ENCODE measurements at regions not wholly inside any gene's neighbourhood (a gene's known extent, or its start where the extent isn't known, plus 50 kb on each side); places are given as distances from the start of the nearest gene placed in this dataset.

DNA sequence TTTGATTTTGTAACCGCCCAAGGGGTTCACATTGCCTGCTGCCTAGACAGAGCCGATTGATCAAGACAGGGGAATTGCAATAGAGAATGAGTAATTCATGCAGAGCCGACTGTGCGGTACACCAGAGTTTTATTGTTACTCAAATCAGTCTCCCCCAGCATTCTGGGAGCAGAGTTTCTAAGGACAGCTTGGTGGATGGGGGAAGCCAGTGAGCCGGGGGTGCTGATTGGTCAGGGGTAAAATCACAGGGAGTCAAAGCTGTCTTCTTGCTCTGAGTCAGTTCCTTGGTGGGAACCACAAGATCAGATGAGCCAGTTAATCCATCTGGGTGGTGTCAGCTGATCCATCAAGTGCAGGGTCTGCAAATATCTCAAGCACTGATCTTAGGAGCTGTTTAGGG is 60.0 kb upstream of the EZR start:
- ATAC-seq (ENCODE audit: insufficient read depth, low read depth) (no peak), DNase-seq (no peak)
- no peaks in the 10 kb centered on the region for H3K4me1 ChIP-seq (ENCODE audit: insufficient read depth, low read length)
- no peak overlapping the region for H3K9ac ChIP-seq (ENCODE audit: low read depth, low read length)
- H2AFZ ChIP-seq (ENCODE audit: low read depth, low read length): no peak overlapping the region
- no peaks in the 10 kb centered on the region for H3K27me3 ChIP-seq (ENCODE audit: insufficient read depth, low read length, poor library complexity)
- no peak for TF ChIP-seq EZH2 (IDR thresholded peaks at IDR 0.05; ENCODE audit: borderline replicate concordance, low read depth, low read length, severe bottlenecking)
- TF ChIP-seq, protein P1, sequence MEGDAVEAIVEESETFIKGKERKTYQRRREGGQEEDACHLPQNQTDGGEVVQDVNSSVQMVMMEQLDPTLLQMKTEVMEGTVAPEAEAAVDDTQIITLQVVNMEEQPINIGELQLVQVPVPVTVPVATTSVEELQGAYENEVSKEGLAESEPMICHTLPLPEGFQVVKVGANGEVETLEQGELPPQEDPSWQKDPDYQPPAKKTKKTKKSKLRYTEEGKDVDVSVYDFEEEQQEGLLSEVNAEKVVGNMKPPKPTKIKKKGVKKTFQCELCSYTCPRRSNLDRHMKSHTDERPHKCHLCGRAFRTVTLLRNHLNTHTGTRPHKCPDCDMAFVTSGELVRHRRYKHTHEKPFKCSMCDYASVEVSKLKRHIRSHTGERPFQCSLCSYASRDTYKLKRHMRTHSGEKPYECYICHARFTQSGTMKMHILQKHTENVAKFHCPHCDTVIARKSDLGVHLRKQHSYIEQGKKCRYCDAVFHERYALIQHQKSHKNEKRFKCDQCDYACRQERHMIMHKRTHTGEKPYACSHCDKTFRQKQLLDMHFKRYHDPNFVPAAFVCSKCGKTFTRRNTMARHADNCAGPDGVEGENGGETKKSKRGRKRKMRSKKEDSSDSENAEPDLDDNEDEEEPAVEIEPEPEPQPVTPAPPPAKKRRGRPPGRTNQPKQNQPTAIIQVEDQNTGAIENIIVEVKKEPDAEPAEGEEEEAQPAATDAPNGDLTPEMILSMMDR (IDR thresholded peaks at IDR 0.05; ENCODE audit: borderline replicate concordance, extremely low read depth, low read length, poor library complexity, severe bottlenecking): no peak
- H4K20me1 ChIP-seq (ENCODE audit: insufficient read depth, low read length): no peaks in the 10 kb centered on the region
- H3K79me2 ChIP-seq (ENCODE audit: insufficient read depth, low read length): no peaks in the 10 kb centered on the region
- no peak overlapping the region for H3K4me3 ChIP-seq (ENCODE audit: low read depth in 1 of 2, low read length in 2 of 2)
- H3K4me2 ChIP-seq (ENCODE audit: insufficient read depth, low read length): no peak overlapping the region
- no peaks in the 10 kb centered on the region for H3K36me3 ChIP-seq (ENCODE audit: insufficient read depth, low read length)
- no peaks in the 10 kb centered on the region for H3K9me3 ChIP-seq (ENCODE audit: insufficient read depth, low read length, severe bottlenecking)
- no peak overlapping the region for H3K27ac ChIP-seq (ENCODE audit: low read length)

DNA sequence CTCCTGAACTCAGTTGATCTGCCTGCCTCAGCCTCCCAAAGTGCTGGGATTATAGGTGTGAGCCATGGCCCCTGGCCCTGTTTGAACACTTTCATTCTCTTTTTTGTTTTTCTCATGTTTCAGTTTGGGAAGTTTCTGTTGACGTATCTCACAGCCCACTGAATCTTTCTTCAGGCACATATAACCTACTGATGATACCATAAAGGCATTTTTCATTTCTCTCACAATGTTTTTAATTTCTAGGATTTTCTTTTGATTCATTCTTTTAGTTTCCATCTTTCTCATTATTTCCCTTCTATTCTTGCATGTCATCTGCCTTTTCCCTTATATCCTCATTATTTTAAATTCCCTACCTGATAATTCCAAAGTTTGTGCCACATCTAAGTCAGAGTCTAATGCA is 58.5 kb upstream of the EZR start:
- TF ChIP-seq EZH2 (IDR thresholded peaks at IDR 0.05; ENCODE audit: borderline replicate concordance, low read depth, low read length, severe bottlenecking): no peak
- TF ChIP-seq, protein P1 (IDR thresholded peaks at IDR 0.05; ENCODE audit: borderline replicate concordance, extremely low read depth, low read length, poor library complexity, severe bottlenecking): no peak
- no peaks in the 10 kb centered on the region for H3K36me3 ChIP-seq (ENCODE audit: insufficient read depth, low read length)
- no peak overlapping the region for H3K4me3 ChIP-seq (ENCODE audit: low read depth in 1 of 2, low read length in 2 of 2)
- H3K4me1 ChIP-seq (ENCODE audit: insufficient read depth, low read length): no peaks in the 10 kb centered on the region
- no peak overlapping the region for H3K27ac ChIP-seq (ENCODE audit: low read length)
- ATAC-seq (ENCODE audit: insufficient read depth, low read depth) (no peak), DNase-seq (no peak)
- H4K20me1 ChIP-seq (ENCODE audit: insufficient read depth, low read length): no peaks in the 10 kb centered on the region
- H3K79me2 ChIP-seq (ENCODE audit: insufficient read depth, low read length): no peaks in the 10 kb centered on the region
- no peaks in the 10 kb centered on the region for H3K9me3 ChIP-seq (ENCODE audit: insufficient read depth, low read length, severe bottlenecking)
- no peak overlapping the region for H2AFZ ChIP-seq (ENCODE audit: low read depth, low read length)
- no peaks in the 10 kb centered on the region for H3K27me3 ChIP-seq (ENCODE audit: insufficient read depth, low read length, poor library complexity)
- no peak overlapping the region for H3K4me2 ChIP-seq (ENCODE audit: insufficient read depth, low read length)
- no peak overlapping the region for H3K9ac ChIP-seq (ENCODE audit: low read depth, low read length)

DNA sequence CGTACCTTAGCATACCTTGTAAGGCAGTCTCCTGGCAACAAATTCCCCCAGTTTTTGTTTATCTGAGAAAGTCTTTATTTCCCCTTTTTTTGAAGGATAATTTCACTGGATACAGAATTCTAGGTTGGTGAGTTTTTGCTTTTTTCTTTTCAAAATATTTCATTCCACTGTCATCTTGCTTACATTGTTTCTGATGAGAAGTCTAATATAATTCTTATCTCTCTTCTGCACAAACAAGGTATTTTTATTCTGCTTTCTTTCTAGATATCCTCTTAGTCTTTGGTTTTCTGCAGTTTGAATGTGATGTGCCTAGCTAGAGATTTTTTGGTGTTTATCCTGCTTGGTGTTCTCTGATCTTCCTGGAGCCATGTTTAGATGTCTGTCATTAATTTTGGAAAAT is 57.7 kb upstream of the EZR start:
- Histone ChIP-seq H2AFZ (ENCODE audit: low read depth, low read length) (no peak overlapping the region), H3K4me2 (ENCODE audit: insufficient read depth, low read length) (no peak overlapping the region), H3K27me3 (ENCODE audit: insufficient read depth, low read length, poor library complexity) (no peaks in the 10 kb centered on the region), H3K4me1 (ENCODE audit: insufficient read depth, low read length) (no peaks in the 10 kb centered on the region), H3K9me3 (ENCODE audit: insufficient read depth, low read length, severe bottlenecking) (no peaks in the 10 kb centered on the region), H3K9ac (ENCODE audit: low read depth, low read length) (no peak overlapping the region), H4K20me1 (ENCODE audit: insufficient read depth, low read length) (no peaks in the 10 kb centered on the region), H3K36me3 (ENCODE audit: insufficient read depth, low read length) (no peaks in the 10 kb centered on the region), H3K27ac (ENCODE audit: low read length) (no peak overlapping the region), H3K79me2 (ENCODE audit: insufficient read depth, low read length) (no peaks in the 10 kb centered on the region), H3K4me3 (ENCODE audit: low read depth in 1 of 2, low read length in 2 of 2) (no peak overlapping the region)
- DNase-seq (no peak), ATAC-seq (ENCODE audit: insufficient read depth, low read depth) (no peak)
- TF ChIP-seq, protein P1 (IDR thresholded peaks at IDR 0.05; ENCODE audit: borderline replicate concordance, extremely low read depth, low read length, poor library complexity, severe bottlenecking): no peak
- TF ChIP-seq EZH2 (IDR thresholded peaks at IDR 0.05; ENCODE audit: borderline replicate concordance, low read depth, low read length, severe bottlenecking): no peak

DNA sequence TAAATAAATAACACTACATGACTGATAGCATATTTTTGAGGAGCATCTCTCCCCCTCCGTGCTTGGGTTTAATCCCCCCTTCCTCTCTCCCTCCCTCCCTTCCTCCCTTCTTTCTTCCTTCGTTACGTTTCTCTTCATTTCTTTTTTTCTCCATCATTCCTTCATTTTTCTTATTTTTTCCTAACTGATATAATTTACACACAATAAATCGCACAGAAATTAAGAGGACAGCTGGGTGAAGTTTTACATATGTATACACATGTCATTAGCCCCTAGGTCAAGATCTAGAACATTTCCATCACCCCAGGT is 51.4 kb upstream of the EZR start:
- peaks cover 3% of the 10 kb centered on the region for H3K27me3 ChIP-seq (ENCODE audit: insufficient read depth, low read length, poor library complexity)

More for the DNA sequence above, 51.4 kb upstream of the EZR start:
- H3K9ac ChIP-seq (ENCODE audit: low read depth, low read length): no peak overlapping the region
- no peak overlapping the region for H2AFZ ChIP-seq (ENCODE audit: low read depth, low read length)
- H3K9me3 ChIP-seq (ENCODE audit: insufficient read depth, low read length, severe bottlenecking): no peaks in the 10 kb centered on the region
- H3K79me2 ChIP-seq (ENCODE audit: insufficient read depth, low read length): no peaks in the 10 kb centered on the region
- H3K4me2 ChIP-seq (ENCODE audit: insufficient read depth, low read length): no peak overlapping the region
- TF ChIP-seq, protein P1 (IDR thresholded peaks at IDR 0.05; ENCODE audit: borderline replicate concordance, extremely low read depth, low read length, poor library complexity, severe bottlenecking): no peak
- no peak for TF ChIP-seq EZH2 (IDR thresholded peaks at IDR 0.05; ENCODE audit: borderline replicate concordance, low read depth, low read length, severe bottlenecking)
- no peak overlapping the region for H3K4me3 ChIP-seq (ENCODE audit: low read depth in 1 of 2, low read length in 2 of 2)
- ATAC-seq (ENCODE audit: insufficient read depth, low read depth): no peak
- no peak overlapping the region for H3K27ac ChIP-seq (ENCODE audit: low read length)
- no peaks in the 10 kb centered on the region for H4K20me1 ChIP-seq (ENCODE audit: insufficient read depth, low read length)
- peaks cover 5% of the 10 kb centered on the region; the same call in 1 of the 2 replicates for H3K4me1 ChIP-seq (ENCODE audit: insufficient read depth, low read length)
- H3K36me3 ChIP-seq (ENCODE audit: insufficient read depth, low read length): no peaks in the 10 kb centered on the region
- no peak for DNase-seq

Measured in DND-41 (cell line).